ENCODE measurements at regions not wholly inside any gene's neighbourhood (a gene's known extent, or its start where the extent isn't known, plus 50 kb on each side); places are given as distances from the start of the nearest gene placed in this dataset.

DNA sequence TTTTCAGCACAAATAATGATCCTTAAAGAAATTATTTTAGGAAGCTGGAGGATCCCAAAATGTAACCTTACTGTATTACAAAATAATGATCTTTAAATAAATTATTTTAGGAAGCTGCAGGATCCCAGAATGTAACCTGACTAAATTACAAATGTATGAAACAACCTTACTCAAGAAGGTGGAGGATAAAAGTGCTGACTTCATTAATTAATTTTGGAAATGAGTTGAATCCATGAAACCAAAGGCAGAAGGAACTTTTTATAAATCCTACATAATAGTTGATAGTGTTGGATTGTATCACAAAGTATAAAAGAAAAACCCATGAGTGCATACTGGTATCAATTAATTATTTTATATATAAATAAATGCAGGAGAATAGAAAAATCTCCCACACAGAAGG lies 859.9 kb downstream of the KCNJ2 start:
- TF ChIP-seq, protein P1, sequence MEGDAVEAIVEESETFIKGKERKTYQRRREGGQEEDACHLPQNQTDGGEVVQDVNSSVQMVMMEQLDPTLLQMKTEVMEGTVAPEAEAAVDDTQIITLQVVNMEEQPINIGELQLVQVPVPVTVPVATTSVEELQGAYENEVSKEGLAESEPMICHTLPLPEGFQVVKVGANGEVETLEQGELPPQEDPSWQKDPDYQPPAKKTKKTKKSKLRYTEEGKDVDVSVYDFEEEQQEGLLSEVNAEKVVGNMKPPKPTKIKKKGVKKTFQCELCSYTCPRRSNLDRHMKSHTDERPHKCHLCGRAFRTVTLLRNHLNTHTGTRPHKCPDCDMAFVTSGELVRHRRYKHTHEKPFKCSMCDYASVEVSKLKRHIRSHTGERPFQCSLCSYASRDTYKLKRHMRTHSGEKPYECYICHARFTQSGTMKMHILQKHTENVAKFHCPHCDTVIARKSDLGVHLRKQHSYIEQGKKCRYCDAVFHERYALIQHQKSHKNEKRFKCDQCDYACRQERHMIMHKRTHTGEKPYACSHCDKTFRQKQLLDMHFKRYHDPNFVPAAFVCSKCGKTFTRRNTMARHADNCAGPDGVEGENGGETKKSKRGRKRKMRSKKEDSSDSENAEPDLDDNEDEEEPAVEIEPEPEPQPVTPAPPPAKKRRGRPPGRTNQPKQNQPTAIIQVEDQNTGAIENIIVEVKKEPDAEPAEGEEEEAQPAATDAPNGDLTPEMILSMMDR (IDR thresholded peaks at IDR 0.05; ENCODE audit: low read length), result no peak
- no peak for TF ChIP-seq EZH2 (IDR thresholded peaks at IDR 0.05; ENCODE audit: borderline replicate concordance, low read length)

Data from OCI-LY1 (cell line).